Muscle of back (tissue), 3 donors: ENCODE measurements at regions not wholly inside any gene's neighbourhood (a gene's known extent, or its start where the extent isn't known, plus 50 kb on each side); places are given as distances from the start of the nearest gene placed in this dataset.

Experiments used
- DNase-seq, 3 donors: peaks; one replicate each; pipeline versions ENCODE4 v3.0.0 to v3.0.0-alpha.2; 2013

DNA sequence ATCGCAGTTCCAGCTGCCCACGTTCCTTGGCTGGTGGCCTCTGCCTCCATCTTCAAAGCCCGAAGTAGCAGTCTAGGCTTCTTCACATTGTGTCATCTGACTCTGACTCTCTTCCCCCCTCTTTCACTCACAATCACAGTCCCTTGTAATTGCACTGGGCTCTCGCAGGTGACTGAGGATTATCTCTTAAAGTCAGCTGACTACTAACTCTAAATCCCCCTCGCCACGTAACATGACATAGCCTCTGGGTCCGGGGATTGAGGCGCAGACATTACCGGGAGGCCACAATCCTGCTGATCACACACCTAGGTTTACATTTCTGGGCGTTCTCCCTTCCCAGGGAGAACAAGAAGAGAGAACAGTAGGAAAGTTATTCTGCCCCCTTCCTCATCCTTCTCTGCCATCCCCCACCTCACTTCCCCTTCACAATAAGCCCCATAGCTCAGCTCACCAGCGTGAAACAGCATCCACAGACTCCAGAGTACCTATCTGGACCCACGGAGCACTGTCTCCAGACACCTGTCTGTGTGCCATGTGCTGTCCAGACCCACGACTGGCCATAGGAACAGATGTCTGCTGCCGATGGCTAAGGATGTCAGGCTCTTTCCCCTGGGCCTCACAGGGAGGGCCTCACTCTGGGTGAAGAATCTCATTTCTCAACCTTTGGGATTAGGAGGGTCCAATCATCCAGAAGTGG, 64.3 kb upstream of the FZD7 start:
- no peak for DNase-seq

DNA sequence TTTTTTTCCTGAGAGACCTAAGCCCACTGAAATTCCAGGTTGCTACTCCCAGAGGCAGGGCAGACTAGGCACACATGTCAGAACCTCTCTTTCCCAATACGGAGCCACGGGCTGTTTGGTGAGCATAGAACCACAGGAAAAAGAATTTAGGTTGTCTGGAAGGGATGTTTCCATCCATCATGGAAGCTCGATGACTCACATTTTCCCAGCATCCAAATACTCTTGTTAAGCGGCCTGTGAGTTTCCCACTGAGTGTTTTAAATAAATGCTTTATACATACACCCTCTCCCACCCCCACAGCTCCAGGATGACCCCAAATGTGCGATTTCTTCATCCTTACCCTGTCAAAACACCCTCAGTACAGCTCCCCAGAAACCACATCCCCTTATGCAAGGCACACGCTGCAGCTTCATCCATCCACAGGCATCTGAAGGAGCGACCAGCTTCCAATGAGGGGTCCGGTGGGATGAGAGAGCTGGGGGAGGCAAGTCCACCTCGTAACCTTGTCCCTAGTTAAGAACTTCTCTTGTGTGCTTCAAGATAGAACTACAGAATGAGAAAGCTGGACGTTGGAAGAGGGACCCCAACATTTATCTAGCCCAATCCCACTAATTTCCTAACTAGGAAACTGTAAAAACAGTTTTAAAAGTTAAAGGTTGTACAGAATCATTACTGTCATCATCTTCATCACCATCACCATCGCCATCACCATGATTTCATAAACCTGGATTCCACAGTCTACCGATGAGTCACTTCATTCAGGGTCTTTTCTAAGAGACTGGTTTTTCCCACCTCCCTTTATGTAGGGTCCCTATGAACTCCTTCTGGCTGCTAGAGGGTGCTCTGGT, 63.5 kb upstream of the FZD7 start:
- peak in 1 of 3 donors; percentile 86 for DNase-seq

DNA sequence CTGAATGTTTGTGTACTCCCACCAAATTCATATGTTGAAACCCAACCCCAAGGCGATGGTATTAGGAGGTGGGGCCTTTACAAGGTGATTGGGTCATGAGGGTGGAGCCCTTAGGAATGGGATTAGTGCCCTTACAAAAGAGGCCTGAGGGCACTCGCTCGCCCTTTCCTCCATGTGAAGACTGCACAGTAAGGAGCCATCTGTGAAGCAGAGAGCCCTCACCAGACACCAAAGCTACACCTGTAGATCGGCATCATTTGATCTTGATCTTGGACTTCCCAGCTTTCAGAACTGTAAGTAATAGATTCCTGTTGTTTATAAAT, 62.9 kb upstream of the FZD7 start:
- DNase-seq: no peak

- peak in 1 of 3 donors; percentile 68 for DNase-seq
These were observed 62.0 kb upstream of the FZD7 start for GRCh38 chr2:201971531-201972228.

DNA sequence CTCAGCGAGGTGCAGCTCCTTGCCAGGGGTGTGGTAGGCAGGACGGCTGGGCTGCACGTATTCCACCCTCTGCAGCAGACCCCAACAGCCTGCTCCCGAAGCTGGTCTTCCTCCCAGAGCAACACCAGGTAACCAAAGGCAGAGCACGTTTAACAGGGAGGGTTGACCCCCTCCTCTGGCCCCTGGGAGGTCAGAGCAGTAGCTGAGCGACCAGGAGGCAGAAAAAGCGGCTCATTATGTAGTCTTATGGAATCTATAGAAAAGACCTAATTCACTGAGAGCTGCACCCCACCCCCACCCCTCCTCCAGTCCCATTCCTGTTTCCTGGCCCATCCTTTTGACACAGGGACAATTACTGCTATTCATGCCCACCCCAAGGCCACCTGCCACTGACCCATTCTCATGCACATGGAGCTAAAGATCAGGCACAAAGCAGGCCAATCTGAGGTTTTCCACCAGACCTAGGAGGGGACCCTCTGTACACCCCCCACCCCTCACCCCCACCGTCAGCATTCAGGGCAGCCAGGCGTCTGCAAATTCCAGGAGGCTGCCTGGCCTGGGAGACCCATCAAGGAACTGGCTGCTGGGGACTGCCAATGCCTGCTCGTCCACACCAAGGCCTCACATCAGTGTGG, 60.9 kb upstream of the FZD7 start:
- no peak for DNase-seq

DNA sequence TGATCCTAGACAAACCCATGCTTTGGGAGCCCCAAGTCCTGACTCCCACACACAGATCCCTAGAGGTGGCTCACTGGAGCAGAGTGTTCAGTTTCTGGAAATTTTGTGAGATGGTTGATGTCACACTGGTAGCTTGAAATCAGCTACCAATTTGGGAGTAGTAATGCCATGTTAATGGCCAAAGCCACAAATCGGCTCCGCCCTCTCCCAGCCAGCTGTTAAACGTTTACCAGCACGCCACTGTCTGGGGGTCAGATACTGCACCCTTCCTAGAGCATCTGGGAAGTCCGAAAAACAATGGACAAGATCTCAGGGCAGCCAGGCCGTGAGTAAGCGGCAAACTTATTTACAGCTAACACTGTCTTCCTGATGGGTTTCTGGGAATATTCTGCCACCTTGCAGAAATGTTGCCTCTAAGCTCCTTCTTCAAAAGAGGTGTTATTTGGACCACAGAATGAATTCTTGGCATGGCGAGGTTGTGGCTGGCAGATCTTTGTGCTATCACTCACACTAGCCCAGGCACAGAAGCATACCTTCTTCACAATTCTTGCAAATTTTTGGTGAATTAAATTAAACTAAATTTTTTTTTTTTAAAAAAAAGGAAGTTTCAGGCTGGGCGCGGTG, 60.2 kb upstream of the FZD7 start:
- no peak for DNase-seq

DNA sequence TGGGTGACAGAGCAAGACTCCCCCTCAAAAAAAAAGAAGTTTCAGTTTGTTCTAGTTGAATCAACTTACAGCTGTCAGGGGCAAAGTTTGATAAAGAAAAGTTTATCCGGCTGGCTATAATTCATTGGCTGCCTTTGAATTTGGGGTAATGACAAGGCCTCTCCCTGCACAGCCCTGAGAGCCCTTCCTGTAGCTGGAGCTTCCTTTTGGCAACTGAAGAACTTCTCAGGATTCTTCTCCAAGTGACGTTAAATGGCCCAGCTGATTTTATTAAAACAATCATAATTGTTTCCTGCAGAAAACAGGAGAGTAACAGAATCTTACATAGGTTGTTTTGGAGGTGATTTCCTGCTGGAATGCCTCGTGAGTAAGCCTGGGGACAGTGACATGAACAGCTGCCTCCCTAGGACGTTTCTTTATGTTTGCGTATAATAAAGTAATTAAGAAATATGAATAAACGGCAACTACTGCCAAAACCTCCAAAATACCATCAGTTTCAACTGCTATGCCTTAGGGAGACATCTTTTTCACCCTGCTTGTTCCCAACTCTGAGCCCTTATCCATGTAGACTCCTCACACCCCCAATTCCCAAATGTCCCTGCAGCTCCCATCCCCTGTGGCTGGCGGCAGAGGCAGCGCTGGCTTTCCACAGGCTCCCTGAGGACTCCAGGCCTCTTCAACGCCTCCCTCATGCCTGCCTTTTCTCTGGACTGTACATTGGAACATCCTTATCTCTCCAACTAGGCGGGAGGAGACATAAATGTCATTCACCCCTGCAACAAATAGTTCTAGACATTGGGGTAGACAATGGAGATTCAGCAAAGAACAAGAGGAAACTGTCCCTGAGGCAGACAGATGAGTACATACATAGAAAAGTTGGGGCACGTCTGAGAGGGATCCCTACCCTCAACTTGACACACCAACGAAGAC, 59.2 kb upstream of the FZD7 start:
- peak in 1 of 3 donors; percentile 63 for DNase-seq

DNA sequence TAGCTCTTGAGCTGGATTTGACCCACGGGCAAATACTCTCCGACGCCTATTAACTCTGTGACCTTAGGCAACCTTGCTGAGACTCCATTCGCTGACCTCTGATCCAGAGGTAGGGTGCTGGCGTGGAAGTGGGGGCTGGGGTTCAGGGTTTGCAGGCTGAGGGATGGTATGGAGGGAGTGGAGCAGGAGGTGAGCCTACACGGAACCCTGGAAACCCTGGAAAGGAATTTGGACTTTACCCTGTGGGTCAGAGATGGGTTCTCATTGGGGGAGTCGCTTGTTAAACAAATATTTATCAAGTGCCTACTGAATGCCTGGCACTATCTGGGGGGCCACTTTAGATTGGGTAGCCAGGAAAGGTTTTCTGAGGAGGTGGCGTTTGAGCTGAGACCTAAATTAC, 58.2 kb upstream of the FZD7 start:
- no peak for DNase-seq

DNA sequence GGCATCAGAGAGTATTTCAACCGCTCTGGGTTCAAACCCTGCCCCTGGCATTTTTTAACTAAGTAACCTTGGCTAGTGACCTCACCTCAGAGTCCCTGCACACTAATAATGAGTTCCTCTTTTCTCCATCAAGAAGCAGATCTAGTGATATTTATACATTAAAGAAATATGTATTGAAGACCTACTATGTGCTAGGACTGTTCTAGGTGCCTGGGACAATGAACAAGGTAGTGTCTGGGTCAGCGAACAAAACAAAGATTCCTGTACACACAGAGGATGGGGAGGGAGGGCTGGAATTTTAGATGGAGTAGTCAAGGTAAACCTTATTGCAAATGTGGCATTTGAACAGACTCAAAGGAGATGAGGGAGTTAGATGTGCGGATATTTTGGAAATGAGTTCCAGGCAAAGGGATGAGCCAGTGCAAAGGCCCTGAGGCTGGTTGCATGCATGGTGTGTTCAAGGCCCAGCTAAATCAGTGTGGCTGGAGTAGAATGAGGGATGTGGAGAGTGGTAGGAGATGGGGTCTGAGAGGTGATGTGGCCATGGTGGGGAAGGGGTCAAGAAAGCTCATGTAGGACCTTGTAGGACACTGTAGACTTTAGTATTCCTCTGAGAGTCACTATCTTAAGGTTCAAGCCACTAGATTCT, 57.6 kb upstream of the FZD7 start:
- no peak for DNase-seq

DNA sequence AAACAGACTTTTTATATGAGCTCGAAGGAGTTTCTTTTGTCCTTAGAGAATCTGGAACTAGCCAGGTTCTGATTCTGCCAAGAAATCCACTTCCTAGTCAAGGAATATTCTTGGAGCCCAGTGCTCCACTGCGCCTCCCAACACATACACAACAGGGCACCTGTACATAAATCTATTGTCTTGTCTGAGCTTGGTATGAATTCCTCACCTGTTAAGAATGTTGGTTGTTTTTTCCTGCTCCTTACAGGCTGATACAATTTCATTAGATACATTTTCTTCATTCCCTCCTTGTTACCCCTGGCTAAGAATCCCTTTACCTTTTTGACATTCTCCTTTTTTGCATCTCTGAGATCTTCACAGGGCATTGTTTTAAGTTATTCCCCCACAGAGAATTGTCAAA, 56.0 kb upstream of the FZD7 start:
- DNase-seq: no peak

- no peak for DNase-seq
These were observed 55.3 kb upstream of the FZD7 start for GRCh38 chr2:201978333-201978732.

GRCh38 chr2:201978986-201979385, 54.7 kb upstream of the FZD7 start:
- DNase-seq: peak; percentile 44 to 69 (median 64)

GRCh38 chr2:201980389-201980821, 53.2 kb upstream of the FZD7 start:
- no peak for DNase-seq

DNA sequence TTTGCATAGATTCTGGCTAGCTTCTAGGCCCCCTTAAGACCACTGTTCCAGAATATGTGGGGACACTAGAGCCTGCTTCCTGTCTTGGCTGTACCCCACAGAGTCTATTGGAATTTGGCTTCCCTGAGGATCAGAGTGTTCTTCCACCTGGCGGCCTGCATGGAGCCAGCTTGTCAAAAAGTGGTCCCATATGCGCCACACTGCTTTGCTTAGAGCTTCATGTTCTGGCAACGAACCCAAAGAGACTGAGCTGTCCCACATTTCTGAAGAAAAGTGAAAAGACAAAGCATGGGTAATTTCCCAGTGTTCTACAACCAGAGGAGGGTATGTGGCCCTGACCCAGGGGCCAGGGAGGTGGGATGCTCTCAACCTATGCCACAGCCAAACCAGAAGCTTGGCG, 52.7 kb upstream of the FZD7 start:
- DNase-seq: no peak

DNA sequence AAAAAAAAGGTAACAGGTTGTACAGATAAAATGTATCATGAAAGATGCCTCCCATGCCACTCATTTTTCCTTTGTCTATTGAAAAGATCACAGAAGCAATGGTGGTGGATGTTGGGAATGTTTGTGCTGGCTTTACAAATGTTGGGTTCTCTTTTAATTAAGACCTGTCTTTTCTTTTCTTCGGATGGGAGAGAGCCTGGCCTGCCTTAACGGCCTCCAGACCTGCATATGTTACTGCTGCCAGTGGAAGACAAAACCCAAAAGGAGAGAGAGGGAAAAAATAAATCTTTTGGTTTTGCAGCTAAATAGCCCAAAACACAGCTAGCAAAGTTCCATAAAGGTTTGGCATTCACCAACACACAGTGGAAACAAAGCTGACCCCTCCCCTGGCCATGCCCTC, 50.5 kb upstream of the FZD7 start:
- DNase-seq: no peak

DNA sequence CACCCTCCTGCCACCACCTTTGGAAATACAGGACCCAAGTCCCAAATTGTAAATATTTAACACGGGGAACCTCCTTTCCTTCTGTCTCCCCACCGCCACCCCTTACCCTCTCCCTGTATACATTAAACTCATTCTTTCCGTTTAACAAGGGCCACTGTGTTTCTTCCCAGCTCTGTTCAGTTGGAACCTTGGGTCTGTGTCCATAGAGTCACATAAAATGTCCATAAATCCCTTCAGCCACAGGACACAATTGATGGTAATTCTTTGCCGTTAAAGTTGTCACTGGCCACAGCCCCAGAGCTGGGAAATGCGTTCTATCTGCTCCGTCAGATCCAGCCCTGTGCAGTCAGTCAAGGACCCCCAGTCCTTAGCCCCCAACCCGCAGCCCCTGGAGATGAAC, 49.9 kb upstream of the FZD7 start:
- DNase-seq: no peak
